ENCODE measurements at regions not wholly inside any gene's neighbourhood (a gene's known extent, or its start where the extent isn't known, plus 50 kb on each side); places are given as distances from the start of the nearest gene placed in this dataset.

DNA sequence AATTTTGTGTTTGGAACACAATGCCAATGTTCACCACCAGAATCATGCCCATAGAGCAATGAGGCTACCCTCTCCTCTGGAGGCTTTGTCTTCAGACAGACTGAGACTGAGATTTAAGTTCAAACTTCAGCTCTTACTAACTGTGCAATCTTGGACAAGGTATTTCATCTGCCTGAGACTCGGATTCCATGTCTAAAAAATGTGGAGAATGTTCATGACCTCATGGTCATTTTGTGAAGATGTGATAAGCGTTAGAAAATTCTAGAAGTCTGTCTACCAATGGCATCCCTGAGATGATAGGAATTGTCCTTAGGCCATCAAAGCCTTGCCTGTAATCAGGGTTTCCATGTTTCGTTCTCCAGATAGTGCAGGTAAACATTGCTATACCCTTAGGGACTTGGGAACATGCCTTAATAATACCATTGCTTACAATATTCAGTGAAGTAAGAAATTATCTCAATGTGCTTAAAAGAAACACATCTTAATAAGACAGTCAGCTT, 388.2 kb upstream of the MAF start:
- no peaks in the 10 kb centered on the region for H3K4me1 Mint-ChIP-seq (ENCODE audit: low read depth)

GRCh38 chr16:79988089-79988488, 387.6 kb upstream of the MAF start:
- TF ChIP-seq, protein P1, sequence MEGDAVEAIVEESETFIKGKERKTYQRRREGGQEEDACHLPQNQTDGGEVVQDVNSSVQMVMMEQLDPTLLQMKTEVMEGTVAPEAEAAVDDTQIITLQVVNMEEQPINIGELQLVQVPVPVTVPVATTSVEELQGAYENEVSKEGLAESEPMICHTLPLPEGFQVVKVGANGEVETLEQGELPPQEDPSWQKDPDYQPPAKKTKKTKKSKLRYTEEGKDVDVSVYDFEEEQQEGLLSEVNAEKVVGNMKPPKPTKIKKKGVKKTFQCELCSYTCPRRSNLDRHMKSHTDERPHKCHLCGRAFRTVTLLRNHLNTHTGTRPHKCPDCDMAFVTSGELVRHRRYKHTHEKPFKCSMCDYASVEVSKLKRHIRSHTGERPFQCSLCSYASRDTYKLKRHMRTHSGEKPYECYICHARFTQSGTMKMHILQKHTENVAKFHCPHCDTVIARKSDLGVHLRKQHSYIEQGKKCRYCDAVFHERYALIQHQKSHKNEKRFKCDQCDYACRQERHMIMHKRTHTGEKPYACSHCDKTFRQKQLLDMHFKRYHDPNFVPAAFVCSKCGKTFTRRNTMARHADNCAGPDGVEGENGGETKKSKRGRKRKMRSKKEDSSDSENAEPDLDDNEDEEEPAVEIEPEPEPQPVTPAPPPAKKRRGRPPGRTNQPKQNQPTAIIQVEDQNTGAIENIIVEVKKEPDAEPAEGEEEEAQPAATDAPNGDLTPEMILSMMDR (IDR thresholded peaks at IDR 0.05), result no peak
- Mint-ChIP-seq H3K9me3 (no peaks in the 10 kb centered on the region), H3K27me3 (peaks cover 5% of the 10 kb centered on the region), H3K36me3 (ENCODE audit: low read depth) (no peaks in the 10 kb centered on the region), H3K27ac (no peak overlapping the region), H3K4me3 (no peak overlapping the region), H3K4me1 (ENCODE audit: low read depth) (no peaks in the 10 kb centered on the region)
- Histone ChIP-seq H3K9me3 (ENCODE audit: control insufficient read depth in 1 of 2, insufficient read depth in 1 of 2, low read length in 2 of 2) (no peaks in the 10 kb centered on the region), H3K4me1 (ENCODE audit: insufficient read depth, low read length) (no peaks in the 10 kb centered on the region), H3K27ac (ENCODE audit: low read depth in 1 of 2, low read length in 2 of 2) (no peak overlapping the region), H3K36me3 (ENCODE audit: insufficient read depth, low read length) (no peaks in the 10 kb centered on the region), H3K27me3 (ENCODE audit: control insufficient read depth in 1 of 2, insufficient read depth in 2 of 2, low read length in 2 of 2) (no peaks in the 10 kb centered on the region), H3K4me3 (ENCODE audit: low read length) (no peak overlapping the region)
- DNase-seq (no peak), ATAC-seq (ENCODE audit: poor library complexity) (no peak)
- POLR2A ChIA-PET, result no interaction called here
- intact Hi-C loops (cut with DNase I, micrococcal nuclease), result no loop called here
- CTCF ChIA-PET, result no interaction called here

More for the DNA sequence above, 388.2 kb upstream of the MAF start:
- H3K27me3 Mint-ChIP-seq, result peaks cover 5% of the 10 kb centered on the region
- Histone ChIP-seq H3K27me3 (ENCODE audit: control insufficient read depth in 1 of 2, insufficient read depth in 2 of 2, low read length in 2 of 2) (no peaks in the 10 kb centered on the region), H3K9me3 (ENCODE audit: control insufficient read depth in 1 of 2, insufficient read depth in 1 of 2, low read length in 2 of 2) (no peaks in the 10 kb centered on the region), H3K4me3 (ENCODE audit: low read length) (no peak overlapping the region), H3K36me3 (ENCODE audit: insufficient read depth, low read length) (no peaks in the 10 kb centered on the region), H3K4me1 (ENCODE audit: insufficient read depth, low read length) (no peaks in the 10 kb centered on the region), H3K27ac (ENCODE audit: low read depth in 1 of 2, low read length in 2 of 2) (no peak overlapping the region)
- H3K9me3 Mint-ChIP-seq, result no peaks in the 10 kb centered on the region
- H3K27ac Mint-ChIP-seq, result no peak overlapping the region
- ChIA-PET POLR2A (no interaction called here), CTCF (no interaction called here)
- TF ChIP-seq, protein P1 (IDR thresholded peaks at IDR 0.05), result no peak
- ATAC-seq (ENCODE audit: poor library complexity) (no peak), DNase-seq (no peak)
- no peaks in the 10 kb centered on the region for H3K36me3 Mint-ChIP-seq (ENCODE audit: low read depth)
- intact Hi-C loops (cut with DNase I, micrococcal nuclease), result no loop called here
- no peak overlapping the region for H3K4me3 Mint-ChIP-seq

DNA sequence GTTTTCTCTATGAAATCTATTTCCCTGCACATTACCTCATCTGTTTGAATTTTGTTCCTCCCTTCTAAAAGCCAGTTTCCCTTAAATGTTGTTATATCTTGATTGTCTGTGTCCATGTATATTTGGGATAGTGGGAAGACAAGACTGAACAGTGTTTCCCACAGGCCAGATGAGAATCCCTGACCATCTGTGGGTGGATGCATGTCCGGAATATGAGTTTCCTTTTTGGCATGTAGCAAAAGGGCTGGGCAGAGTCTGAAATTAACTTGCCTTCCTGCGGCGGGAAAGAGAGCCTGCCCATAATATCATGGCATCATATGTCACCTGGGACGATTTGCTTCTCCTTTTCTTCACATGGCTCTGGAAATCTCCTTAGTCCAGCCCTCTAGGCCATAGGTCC, 385.8 kb upstream of the MAF start:
- POLR2A ChIA-PET, result no interaction called here

More for the DNA sequence above, 385.8 kb upstream of the MAF start:
- Histone ChIP-seq H3K27me3 (ENCODE audit: control insufficient read depth in 1 of 2, insufficient read depth in 2 of 2, low read length in 2 of 2) (no peaks in the 10 kb centered on the region), H3K27ac (ENCODE audit: low read depth in 1 of 2, low read length in 2 of 2) (no peak overlapping the region), H3K9me3 (ENCODE audit: control insufficient read depth in 1 of 2, insufficient read depth in 1 of 2, low read length in 2 of 2) (no peaks in the 10 kb centered on the region), H3K4me3 (ENCODE audit: low read length) (no peak overlapping the region), H3K36me3 (ENCODE audit: insufficient read depth, low read length) (no peaks in the 10 kb centered on the region), H3K4me1 (ENCODE audit: insufficient read depth, low read length) (no peaks in the 10 kb centered on the region)
- intact Hi-C loops (cut with DNase I, micrococcal nuclease), result no loop called here
- CTCF ChIA-PET, result no interaction called here
- no peak for DNase-seq
- TF ChIP-seq, protein P1 (IDR thresholded peaks at IDR 0.05), result no peak
- H3K36me3 Mint-ChIP-seq (ENCODE audit: low read depth), result no peaks in the 10 kb centered on the region
- H3K27ac Mint-ChIP-seq, result no peak overlapping the region
- H3K27me3 Mint-ChIP-seq, result peaks cover 5% of the 10 kb centered on the region
- no peaks in the 10 kb centered on the region for H3K4me1 Mint-ChIP-seq (ENCODE audit: low read depth)
- H3K9me3 Mint-ChIP-seq, result no peaks in the 10 kb centered on the region
- no peak for ATAC-seq (ENCODE audit: poor library complexity)
- no peak overlapping the region for H3K4me3 Mint-ChIP-seq

Measured in CD4-positive, alpha-beta T cell (primary cell).